Transverse colon (tissue), 4 donors: ENCODE measurements at regions not wholly inside any gene's neighbourhood (a gene's known extent, or its start where the extent isn't known, plus 50 kb on each side); places are given as distances from the start of the nearest gene placed in this dataset.

Experiments
- CTCF ChIP-seq, 5 experiments: fragments of 200-600 bp in 3 of 5; fragments of 450-650 bp in 2 of 5; sonication (generic) in 3 of 5; IDR thresholded peaks; 1 replicate in 2 of 5; 2 replicates in 3 of 5; pipeline ENCODE4 v1.5.1; 2016 to 2017; ENCODE audit warnings: antibody characterized with exemption in 5 of 5, inconsistent platforms in 3 of 5, mild to moderate bottlenecking in 2 of 5, moderate library complexity in 1 of 5
- EP300 ChIP-seq: sonication (generic); formaldehyde crosslinking; IDR thresholded peaks from one replicate; pipeline ENCODE4 v1.6.1; 2017; ENCODE audit warnings: antibody characterized with exemption, low read depth
- POLR2A ChIP-seq: fragments of 450-650 bp; IDR thresholded peaks from one replicate; pipeline ENCODE4 v1.6.1; 2016; ENCODE audit warnings: antibody characterized with exemption, mild to moderate bottlenecking, moderate library complexity
- POLR2AphosphoS5 ChIP-seq, 3 donors: sonication (generic); formaldehyde crosslinking; IDR thresholded peaks; one replicate each; pipeline ENCODE4 v1.6.1; 2016; ENCODE audit warnings: antibody characterized with exemption in 3 of 3

DNA sequence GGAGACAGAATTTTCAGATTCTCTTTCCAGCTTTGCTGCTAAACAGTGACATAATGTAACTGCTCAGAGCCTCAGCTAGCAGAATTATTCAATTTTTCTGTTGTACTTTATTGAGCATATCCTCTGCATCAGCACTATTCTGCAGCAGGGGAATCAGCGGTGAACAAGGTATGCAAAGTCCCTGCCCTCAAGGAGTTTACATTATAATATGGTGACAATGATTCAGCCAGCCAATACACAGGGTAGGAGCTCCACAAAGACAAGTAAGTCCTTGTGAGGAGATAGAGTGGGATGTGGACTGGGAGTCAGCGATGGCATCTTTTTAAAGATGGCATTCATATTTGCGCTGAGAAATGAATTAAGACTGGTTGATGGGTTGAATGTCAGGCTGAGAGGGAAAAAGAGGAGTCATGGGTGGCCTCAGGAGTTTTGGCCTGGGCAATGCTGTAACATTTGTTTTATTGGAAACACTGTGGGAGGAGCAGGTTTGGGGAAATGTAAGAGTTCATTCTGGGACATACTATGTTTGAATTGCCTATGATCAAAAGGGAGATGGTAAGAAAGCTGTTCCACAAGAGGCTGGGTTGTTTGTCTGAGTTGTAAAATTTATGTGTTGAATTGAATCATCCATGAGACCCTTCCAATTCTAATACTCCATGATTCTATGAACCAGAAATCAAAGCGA is 194.5 kb downstream of the PLK2 start:
- no peak for TF ChIP-seq CTCF (IDR thresholded peaks at IDR 0.05)
- no peak for TF ChIP-seq POLR2A
- TF ChIP-seq POLR2AphosphoS5 (IDR thresholded peaks at IDR 0.05) = no peak
- TF ChIP-seq EP300 = no peak
